Suppressor macrophage treated with lipopolysaccharide for 4 hours (primary cell): ENCODE measurements at regions not wholly inside any gene's neighbourhood (a gene's known extent, or its start where the extent isn't known, plus 50 kb on each side); places are given as distances from the start of the nearest gene placed in this dataset.

Source experiments
- DNase-seq: peaks from one replicate; pipeline ENCODE4 v3.0.0-alpha.2; 2020

DNA sequence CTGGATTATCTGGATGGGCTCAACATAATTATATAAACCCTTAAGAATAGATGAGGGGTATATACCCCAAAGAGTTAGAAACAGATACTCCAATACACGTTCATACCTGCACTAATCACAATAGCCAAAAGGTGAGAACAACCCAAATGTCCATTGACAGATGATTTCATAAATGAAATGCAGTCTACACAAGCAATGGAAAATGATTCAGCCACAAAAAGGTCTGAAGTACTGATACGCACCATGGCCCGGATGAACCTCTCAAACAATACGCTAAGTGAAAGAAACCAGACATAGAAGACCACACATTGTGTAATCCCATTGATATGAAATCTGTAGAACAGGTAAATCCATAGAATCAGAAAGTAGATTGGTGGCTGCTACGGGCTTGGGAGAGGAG lies 316.8 kb downstream of the LPIN1 start:
- DNase-seq, result no peak

DNA sequence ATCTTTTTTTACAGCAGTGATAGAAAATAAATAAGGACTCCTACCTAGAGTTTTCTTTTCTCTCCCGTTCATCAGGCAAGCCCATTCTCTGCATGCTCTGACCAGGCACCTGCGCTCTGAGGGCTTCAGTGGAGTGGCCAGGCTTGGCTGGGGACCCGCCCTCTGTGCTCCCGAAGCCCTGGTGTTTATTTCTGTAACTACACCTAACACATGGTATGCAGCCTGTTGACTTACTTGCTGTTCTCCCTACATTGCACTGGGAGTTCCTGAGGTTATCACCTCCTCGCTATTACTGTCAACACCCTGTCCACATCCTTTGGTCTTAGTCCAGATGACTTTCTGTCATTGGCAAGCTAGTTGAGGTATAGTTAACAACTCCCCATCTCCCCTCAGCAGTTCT lies 317.7 kb downstream of the LPIN1 start:
- DNase-seq, result no peak

DNA sequence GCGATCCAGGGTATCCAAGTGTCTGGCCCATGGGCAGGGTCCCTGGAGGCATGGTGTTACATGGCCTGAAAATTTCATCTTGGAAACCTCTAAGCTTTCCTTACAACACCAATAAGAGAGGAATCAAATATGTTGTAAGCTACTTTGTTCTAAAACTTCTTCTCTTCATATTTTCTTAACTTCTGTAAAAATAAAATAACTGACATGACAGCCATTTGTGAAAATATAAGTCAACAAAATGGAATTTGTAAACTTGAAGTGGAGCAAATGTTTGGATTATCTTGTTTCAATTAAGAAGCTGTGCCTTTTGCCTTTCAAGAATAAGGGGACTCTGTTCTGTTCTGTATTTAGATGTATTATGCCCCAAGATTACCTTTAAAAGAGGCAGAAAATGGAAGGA lies 319.7 kb downstream of the LPIN1 start:
- no peak for DNase-seq

- DNase-seq, result no peak
These were observed 320.6 kb downstream of the LPIN1 start for GRCh38 chr2:12066986-12067385.

GRCh38 chr2:12068796-12069538 lies 322.5 kb downstream of the LPIN1 start:
- no peak for DNase-seq

DNA sequence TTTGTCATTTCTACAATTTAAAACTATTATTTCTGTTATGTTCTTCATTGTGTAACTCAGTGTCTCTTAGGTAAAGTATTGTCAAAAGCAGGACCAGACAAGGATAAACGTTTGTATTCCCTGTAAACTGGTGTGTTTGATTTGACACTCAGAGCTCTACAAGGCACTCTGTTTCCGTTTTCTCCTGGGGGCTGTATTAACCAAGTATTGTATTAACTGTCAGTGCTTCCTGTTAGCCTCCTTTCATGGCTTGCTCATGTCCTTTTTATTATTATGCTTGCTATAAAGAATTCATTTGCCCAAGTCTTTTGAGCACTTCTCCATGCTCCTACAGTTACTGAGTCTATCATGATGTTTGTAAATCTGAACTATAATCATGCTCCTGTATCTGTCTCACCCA lies 323.7 kb downstream of the LPIN1 start:
- no peak for DNase-seq

GRCh38 chr2:12070581-12070980 lies 324.1 kb downstream of the LPIN1 start:
- DNase-seq, result no peak

DNA sequence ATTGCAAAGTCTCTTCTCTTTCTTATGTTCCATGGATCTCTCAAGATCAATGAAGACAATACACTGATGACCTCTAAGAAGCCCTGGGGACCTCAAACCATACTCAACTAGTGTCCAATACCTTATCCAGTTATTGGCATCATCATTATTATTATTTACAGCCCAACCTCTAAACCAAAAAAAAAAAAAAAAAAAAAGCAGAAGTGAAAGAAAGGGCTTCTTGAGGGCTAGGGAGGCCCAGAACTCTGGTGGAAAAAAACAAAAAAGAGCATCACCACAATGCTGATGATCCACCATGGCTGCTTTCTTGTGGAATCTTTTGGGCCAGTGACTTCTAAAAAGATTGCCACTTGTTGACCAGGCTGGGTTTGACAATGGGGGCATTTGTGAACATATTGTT lies 324.9 kb downstream of the LPIN1 start:
- peak; percentile 57 for DNase-seq

DNA sequence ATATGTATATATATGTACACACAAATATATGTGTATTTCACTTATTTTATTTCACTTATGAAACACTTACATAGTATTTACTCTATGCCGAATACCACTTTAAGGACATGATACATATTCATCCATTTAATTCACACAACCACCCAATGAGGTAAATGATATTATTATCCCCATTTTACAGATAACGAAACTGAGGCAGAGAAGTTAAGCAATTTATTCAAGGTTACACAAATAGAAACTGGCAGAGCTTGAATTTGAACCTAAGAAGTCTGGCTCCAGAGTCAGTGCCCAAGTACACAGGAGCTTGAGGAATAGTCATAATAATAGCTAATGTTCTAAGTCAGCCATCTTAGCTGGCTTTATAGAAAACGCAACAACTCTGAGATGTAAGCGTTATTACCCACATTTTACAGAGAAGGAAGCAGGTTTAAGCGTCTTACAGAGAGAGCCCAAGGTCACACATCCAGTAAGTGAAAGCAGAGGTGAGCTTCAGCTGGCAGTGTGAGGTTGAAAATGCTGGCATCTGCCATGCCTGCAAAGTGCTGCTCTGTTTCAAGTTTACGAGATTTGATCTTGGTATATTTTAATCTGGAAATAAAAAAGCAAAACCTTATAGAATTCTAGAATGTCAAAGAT lies 326.9 kb downstream of the LPIN1 start:
- no peak for DNase-seq

GRCh38 chr2:12074126-12074844 lies 327.9 kb downstream of the LPIN1 start:
- DNase-seq, result no peak

- DNase-seq, result no peak
These were observed 328.4 kb downstream of the LPIN1 start for GRCh38 chr2:12074845-12075217.

GRCh38 chr2:12075603-12076002 lies 329.2 kb downstream of the LPIN1 start:
- DNase-seq, result no peak

- DNase-seq, result no peak
These were observed 330.4 kb downstream of the LPIN1 start for GRCh38 chr2:12076810-12077209.

DNA sequence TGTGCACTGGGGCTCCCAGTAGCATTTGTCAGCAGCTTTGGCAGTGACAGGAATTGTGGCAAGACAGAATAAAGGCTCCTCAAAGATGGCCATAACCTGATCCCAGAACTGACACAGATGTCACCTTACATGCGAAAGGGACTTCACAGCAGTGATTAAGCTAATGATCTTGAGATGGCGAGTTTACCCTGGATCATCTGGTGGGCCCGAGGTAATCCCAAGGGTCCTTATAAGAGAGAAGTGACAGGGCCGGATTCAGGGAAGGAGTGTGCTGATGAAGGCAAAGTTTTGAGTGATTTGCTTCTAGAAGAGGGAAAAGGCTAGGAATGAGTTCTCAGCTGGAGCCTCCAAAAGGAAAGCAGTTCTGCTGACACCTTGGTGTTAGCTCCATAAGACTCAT lies 333.9 kb downstream of the LPIN1 start:
- no peak for DNase-seq

DNA sequence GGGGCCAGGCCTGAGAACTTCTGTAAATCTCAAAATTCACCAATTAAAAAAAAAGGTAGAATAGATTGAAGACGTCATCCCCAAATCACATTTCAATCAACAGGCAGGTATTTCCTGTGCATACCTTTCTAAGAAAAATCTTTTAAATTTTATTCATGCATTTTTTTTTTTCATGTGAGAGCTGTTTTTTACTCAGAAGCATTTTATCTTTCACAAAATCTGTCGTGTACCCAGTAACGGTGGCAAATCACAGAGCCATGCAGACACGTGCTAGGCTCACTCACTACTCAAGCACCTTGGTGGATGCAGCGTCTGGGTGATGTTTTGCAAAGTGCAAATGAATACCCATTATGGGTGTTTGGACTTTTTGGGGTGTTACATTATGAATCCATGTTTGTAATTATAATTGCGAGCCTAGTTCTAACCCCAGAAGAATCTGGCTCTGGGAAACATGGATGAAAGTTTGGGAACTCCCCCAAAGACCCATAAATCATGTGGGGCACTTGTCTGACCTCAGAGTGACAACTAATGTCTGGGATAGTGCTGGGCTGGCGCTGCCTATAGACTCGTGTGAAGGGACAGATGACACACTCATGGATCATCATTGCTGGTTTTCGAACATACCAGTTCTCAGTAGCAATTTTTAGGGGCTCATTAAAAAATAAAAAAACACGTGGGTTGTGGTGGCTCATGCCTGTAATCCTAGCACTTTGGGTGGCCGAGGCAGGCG lies 335.2 kb downstream of the LPIN1 start:
- no peak for DNase-seq

DNA sequence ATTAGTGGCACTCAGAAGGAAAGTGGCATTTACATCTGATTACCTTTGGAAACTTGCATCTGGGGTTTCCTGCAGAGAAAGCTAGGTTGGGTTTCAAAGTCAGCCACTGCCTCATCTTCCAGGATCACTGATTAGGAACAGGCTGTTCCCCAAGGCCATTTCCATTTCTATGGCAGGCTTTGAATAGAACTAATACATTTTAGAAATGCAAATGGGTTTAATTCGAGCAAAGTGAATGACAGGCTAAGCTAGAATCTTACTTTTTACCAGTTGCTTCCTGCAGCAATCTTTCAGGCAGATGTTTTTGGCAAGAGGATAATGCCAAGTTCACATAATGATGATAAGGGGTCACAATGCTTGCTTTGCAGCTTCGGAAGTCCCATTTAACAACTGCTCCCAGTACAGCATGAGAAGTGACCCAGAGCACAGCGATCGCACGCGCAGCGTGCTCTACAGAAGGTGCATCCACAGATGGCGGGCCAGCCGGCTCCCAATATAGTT lies 336.7 kb downstream of the LPIN1 start:
- DNase-seq, result no peak

GRCh38 chr2:12083713-12084419 lies 337.4 kb downstream of the LPIN1 start:
- no peak for DNase-seq

DNA sequence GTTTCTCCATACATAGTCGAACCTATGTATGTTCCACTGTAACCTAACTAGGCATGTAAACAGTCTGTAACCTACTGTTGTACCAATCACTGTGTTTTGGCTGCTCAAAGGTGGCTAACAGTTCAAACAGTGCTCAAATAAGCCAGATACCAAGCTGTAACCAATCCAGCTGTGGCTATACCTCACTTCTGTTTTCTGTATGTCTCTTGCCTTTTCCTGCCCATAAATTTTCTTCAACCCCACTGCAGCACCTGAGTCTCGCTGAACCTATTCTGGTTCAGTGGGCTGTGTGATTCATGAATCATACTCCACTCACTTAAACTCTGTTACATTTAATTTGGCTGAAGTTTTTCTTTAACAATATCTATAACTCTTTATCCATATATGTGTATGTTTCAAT lies 340.7 kb downstream of the LPIN1 start:
- DNase-seq, result no peak

DNA sequence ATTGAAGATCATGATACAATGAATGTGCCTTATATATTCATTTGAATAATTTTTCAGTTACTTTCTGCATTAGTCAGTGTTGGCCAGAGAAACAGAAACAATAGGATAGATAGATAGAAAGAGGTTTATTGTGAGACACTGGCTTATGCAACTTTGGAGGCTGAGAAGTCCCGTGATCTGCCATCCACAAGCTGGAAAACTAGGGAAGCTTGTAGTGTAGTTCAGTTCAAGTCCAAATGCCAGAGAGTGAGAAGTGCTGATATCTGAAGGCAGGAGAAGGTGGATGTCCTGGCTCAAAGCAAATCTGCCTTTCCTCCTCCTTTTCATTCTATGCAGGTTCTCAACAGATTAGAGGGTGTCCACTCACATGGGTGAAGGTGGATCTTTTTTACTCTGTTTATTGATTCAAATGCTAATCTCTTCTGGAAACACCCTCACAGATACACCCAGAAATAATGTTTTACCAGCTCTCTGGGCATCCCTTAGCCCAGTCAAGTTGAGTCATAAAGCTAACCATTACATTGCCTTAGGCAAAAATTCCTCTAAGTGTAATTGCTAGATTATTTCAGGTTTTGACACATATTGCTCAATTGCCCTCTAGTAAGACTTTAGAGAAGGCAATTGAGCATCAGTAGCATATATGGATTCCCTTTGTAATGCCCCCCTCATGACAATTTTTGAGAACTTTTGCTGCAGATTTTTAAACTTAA lies 341.4 kb downstream of the LPIN1 start:
- no peak for DNase-seq

DNA sequence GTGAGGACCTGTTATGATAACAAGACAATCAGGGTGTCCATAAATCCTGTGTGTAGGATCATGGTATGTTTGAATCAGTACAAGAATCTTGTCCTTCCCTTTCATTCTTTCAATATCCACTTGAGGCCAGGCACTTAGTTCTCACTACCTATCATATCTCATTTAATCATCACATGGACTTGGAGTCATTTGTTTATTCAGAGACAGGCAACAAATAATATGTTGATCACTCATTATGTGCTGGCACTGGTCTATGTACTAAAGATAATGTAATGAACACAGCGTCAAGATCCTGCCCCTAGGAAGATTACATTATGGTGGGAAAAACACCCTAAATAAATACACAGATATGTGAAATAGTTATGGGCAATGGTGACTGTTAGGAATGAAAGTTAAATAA lies 342.6 kb downstream of the LPIN1 start:
- no peak for DNase-seq

- DNase-seq, result no peak
These were observed 343.1 kb downstream of the LPIN1 start for GRCh38 chr2:12089496-12089895.

- DNase-seq, result no peak
These were observed 343.6 kb downstream of the LPIN1 start for GRCh38 chr2:12090072-12090471.
